Upper lobe of left lung (tissue), 6 donors: ENCODE measurements at regions not wholly inside any gene's neighbourhood (a gene's known extent, or its start where the extent isn't known, plus 50 kb on each side); places are given as distances from the start of the nearest gene placed in this dataset.

Experiments
- ATAC-seq, 2 donors: fragments of 200-7000 bp; cut with Tn5 transposase; one replicate each; pipeline ENCODE4 v1.9.1; 2022; ENCODE audit warnings: mild to moderate bottlenecking in 2 of 2, moderate library complexity in 2 of 2; ENCODE audit not compliant: low FRiP score in 2 of 2
- DNase-seq, 2 donors: peaks; one replicate each; pipeline ENCODE4 v3.0.0-alpha.2; 2019 to 2020
- H3K27ac ChIP-seq, 4 donors: fragments of 200-600 bp; sonication (generic); one replicate each; pipeline ENCODE4 v1.5.1; 2016 to 2019
- H3K27me3 ChIP-seq, 4 donors: fragments of 200-600 bp; sonication (generic); one replicate each; pipeline ENCODE4 v1.5.1; 2017 to 2019
- H3K36me3 ChIP-seq, 4 donors: fragments of 200-600 bp; sonication (generic); one replicate each; pipeline ENCODE4 v1.5.1; 2016 to 2019
- H3K4me1 ChIP-seq, 4 donors: fragments of 200-600 bp; sonication (generic); one replicate each; pipeline ENCODE4 v1.5.1; 2018 to 2019
- H3K4me3 ChIP-seq, 4 donors: fragments of 200-600 bp; sonication (generic); one replicate each; pipeline ENCODE4 v1.5.1; 2017 to 2019; ENCODE audit warnings: mild to moderate bottlenecking in 2 of 4, moderate library complexity in 1 of 4
- H3K9me3 ChIP-seq, 4 donors: fragments of 200-600 bp; sonication (generic); one replicate each; pipeline ENCODE4 v1.5.1; 2018 to 2019
- EP300 ChIP-seq, 4 donors: sonication (generic); formaldehyde crosslinking; IDR thresholded peaks; one replicate each; pipeline ENCODE4 v1.5.1; 2017; ENCODE audit warnings: antibody characterized with exemption in 4 of 4, control low read depth in 2 of 4
- POLR2A ChIP-seq, 4 donors: fragments of 450-650 bp; IDR thresholded peaks; one replicate each; pipeline ENCODE4 v1.5.1; 2016 to 2017; ENCODE audit warnings: antibody characterized with exemption in 4 of 4, mild to moderate bottlenecking in 2 of 4
- POLR2AphosphoS5 ChIP-seq, 2 donors: sonication (generic); formaldehyde crosslinking; IDR thresholded peaks; one replicate each; pipeline ENCODE4 v1.5.1; 2017; ENCODE audit warnings: antibody characterized with exemption in 2 of 2
- WGBS, 2 donors: methylation state at CpG; one replicate each; pipeline ENCODE4 v1.1.5; 2017 to 2018; 5-methylcytosine and 5-hydroxymethylcytosine counted together
- TF ChIP-seq, protein P1 (sequence below), 6 experiments: fragments of 450-650 bp in 4 of 6; fragments of 200-600 bp in 2 of 6; sonication (generic) in 2 of 6; IDR thresholded peaks; one replicate each; pipeline ENCODE4 v1.5.1; 2016 to 2019; ENCODE audit warnings: antibody characterized with exemption in 6 of 6
- donor health status: DM: no; HTN: no; CAD: no; lungs with moderate emphysema.
- donor health status: DM: no; HTN: yes; CAD: no; lungs with severe emphysema.

DNA sequence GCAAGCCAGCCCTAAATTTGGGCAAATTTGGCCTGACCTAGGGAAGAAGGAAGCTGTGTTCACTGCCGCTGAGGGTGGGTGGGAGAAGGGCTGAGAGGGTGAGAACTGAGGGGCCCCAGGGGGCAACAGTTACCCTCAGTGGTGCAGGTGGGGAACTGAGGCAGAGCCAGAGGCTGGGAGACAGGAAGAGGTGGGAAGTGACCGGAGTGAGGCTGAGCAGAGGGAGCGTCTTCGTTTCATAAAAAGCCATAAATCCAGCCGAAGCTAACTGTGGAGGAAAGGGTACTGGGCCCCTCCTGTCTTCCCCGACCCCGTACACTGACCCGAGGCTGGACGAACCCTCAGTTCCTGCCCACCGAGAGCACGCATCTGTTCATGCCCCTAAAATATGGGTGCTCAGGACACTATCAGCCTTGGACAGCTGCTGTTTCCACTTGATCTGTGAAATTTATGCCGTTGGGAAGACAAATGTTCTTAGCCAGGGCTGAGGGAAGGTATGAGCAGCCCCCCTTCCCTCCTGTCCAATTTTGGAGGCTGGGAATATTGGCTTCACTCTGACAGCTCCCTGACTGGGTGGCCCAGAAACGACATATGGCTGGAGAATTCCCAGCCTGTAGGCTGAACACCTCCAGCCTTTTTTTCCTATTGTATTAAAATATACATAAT lies 116.5 kb downstream of the KIF26A start:
- 54 to 58% methylated on average over 13 of the region's 13 CpGs for WGBS, 2 donors
- Histone ChIP-seq H3K4me3 (no peak overlapping the region), H3K27ac (no peak overlapping the region), H3K4me1 (no peaks in the 10 kb centered on the region), H3K9me3 (no peaks in the 10 kb centered on the region), H3K36me3 (no peaks in the 10 kb centered on the region), H3K27me3 (no peaks in the 10 kb centered on the region)
- TF ChIP-seq POLR2AphosphoS5 (IDR thresholded peaks at IDR 0.05), result no peak
- no peak for TF ChIP-seq POLR2A (IDR thresholded peaks at IDR 0.05)
- no peak for TF ChIP-seq EP300 (IDR thresholded peaks at IDR 0.05)
- TF ChIP-seq, protein P1, sequence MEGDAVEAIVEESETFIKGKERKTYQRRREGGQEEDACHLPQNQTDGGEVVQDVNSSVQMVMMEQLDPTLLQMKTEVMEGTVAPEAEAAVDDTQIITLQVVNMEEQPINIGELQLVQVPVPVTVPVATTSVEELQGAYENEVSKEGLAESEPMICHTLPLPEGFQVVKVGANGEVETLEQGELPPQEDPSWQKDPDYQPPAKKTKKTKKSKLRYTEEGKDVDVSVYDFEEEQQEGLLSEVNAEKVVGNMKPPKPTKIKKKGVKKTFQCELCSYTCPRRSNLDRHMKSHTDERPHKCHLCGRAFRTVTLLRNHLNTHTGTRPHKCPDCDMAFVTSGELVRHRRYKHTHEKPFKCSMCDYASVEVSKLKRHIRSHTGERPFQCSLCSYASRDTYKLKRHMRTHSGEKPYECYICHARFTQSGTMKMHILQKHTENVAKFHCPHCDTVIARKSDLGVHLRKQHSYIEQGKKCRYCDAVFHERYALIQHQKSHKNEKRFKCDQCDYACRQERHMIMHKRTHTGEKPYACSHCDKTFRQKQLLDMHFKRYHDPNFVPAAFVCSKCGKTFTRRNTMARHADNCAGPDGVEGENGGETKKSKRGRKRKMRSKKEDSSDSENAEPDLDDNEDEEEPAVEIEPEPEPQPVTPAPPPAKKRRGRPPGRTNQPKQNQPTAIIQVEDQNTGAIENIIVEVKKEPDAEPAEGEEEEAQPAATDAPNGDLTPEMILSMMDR (IDR thresholded peaks at IDR 0.05), result no peak
- DNase-seq, result no peak
- no peak for ATAC-seq

DNA sequence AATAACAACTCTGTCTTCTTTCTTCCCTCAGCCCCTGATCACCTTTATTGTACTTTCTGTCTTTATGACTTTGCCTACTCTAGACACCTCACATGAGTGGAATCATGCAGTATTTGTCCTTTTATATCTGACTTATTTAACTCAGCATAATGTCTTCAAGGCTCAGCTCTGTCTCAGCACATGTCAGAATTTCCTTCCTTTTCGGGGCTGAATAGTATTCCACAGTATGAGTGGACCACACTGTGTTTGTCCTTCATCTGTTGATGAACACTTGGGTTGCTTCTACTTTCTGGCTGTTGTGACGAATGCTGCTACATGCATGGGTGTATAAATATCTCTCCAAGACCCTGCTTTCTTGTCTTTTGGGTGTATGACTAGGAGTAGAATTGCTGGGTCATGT lies 117.6 kb downstream of the KIF26A start:
- H3K27me3 ChIP-seq, result no peaks in the 10 kb centered on the region
- H3K9me3 ChIP-seq, result no peaks in the 10 kb centered on the region
- no peak overlapping the region for H3K27ac ChIP-seq
- no peak overlapping the region for H3K4me3 ChIP-seq
- H3K4me1 ChIP-seq, result no peaks in the 10 kb centered on the region
- ATAC-seq (no peak), DNase-seq (no peak)
- WGBS, 2 donors, result 73 to 93% methylated on average over 2 of the region's 2 CpGs
- TF ChIP-seq EP300 (IDR thresholded peaks at IDR 0.05) (no peak), POLR2A (IDR thresholded peaks at IDR 0.05) (no peak), POLR2AphosphoS5 (IDR thresholded peaks at IDR 0.05) (no peak)
- TF ChIP-seq, protein P1 (IDR thresholded peaks at IDR 0.05), result no peak
- no peaks in the 10 kb centered on the region for H3K36me3 ChIP-seq

DNA sequence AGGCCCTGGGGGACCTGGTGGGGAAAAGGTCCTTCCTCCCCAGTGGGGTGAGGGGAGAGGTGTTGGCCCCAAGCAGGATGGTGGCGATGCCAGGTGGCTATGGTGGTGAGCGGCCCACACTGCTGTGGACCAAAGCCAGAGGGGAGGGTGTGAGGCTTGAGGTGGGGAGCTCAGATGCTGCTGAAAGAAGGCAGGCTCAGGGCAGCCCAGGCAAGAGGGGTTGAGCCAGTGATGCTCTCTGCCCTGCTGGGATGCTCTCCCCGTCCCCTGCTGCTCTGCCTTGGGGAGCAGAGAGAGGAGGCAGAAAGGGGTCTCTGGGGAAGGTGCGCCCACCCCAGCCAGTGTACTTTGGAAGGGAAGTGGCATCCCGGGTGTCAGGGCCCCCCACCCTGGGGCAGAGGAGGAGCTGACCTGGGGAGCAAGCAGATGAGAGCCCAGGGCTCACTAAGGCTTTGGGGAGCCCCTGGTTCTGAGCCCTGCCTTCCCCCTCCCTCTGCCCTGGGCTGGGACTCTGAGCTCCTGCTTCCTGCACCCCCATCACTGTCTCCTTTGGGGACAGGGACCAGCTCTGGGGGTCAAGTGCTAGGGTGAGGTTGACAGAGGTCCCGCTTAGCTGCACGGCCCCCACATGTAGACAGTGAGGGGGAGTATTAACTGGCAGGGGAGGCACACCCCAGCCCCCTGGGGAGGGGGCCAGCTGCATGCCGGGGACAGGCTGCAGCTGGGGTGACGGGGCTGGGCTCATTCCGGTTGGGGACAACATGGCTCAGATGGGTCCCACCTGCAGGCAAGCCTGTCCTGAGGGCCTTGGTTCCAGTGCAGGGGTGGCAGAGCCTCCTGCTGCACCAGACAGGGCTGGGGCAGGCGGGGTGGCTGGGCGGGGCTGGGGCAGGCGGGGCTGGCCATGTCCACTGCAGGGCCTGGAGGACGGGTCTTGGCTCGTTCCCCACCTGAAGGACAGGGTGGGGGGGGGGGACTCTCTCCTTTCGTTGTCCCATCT lies 124.4 kb downstream of the KIF26A start:
- no peak for ATAC-seq
- 84 to 97% methylated on average over 6 to 16 of the region's 16 CpGs for WGBS, 2 donors

DNA sequence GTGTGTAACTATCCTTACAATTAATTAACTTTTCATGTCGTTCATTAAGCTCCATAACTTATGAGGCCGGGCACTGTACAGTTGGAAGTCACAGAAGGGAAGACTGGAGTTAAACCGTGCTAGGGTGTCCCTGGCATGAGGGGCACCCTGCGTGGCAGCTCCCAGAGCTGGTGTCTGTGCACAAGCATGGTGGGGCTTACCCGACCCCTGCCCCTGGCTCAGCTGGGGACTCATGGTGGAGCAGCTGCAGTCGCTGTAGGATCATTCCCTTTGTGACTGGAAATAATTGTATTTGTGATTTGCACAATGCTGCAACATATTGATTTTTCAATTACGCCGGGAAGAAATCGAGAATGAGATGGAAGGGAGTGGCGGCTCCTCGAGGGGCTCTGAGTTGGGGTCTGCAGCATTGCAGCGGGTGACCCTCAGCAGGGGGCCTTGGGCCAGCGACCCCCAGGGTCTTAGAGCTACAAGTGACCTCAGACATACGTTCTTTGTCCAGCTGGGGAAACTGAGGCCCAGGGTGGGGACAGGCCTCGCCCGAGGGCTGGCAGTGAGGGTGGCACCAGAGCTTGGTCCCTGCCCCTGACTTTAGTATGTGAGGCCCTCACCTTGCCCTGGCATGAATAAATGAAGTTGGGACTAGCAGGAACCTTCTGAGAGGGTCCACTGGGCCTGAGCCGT lies 125.4 kb downstream of the KIF26A start:
- TF ChIP-seq, protein P1 (IDR thresholded peaks at IDR 0.05), result no peak
- TF ChIP-seq POLR2AphosphoS5 (IDR thresholded peaks at IDR 0.05), result no peak
- no peak for TF ChIP-seq POLR2A (IDR thresholded peaks at IDR 0.05)
- TF ChIP-seq EP300 (IDR thresholded peaks at IDR 0.05), result no peak
- no peaks in the 10 kb centered on the region for H3K27me3 ChIP-seq
- H3K4me1 ChIP-seq, result no peaks in the 10 kb centered on the region
- H3K27ac ChIP-seq, result no peak overlapping the region
- ATAC-seq, result no peak
- peak in 1 of 2 donors; percentile 15 for DNase-seq
- no peak overlapping the region for H3K4me3 ChIP-seq
- no peaks in the 10 kb centered on the region for H3K36me3 ChIP-seq
- no peaks in the 10 kb centered on the region for H3K9me3 ChIP-seq
- 76 to 89% methylated on average over 14 to 17 of the region's 17 CpGs for WGBS, 2 donors

More for the DNA sequence above, 124.4 kb downstream of the KIF26A start:
- Histone ChIP-seq H3K27me3 (no peaks in the 10 kb centered on the region), H3K36me3 (no peaks in the 10 kb centered on the region), H3K27ac (no peak overlapping the region), H3K4me3 (no peak overlapping the region), H3K4me1 (no peaks in the 10 kb centered on the region), H3K9me3 (no peaks in the 10 kb centered on the region)
- DNase-seq, result peak in 1 of 2 donors; percentile 16
- TF ChIP-seq, protein P1 (IDR thresholded peaks at IDR 0.05), result no peak
- TF ChIP-seq EP300 (IDR thresholded peaks at IDR 0.05) (no peak), POLR2AphosphoS5 (IDR thresholded peaks at IDR 0.05) (no peak), POLR2A (IDR thresholded peaks at IDR 0.05) (no peak)
